Lower lobe of right lung (tissue), 2 donors: ENCODE measurements at regions not wholly inside any gene's neighbourhood (a gene's known extent, or its start where the extent isn't known, plus 50 kb on each side); places are given as distances from the start of the nearest gene placed in this dataset.
"Not testable (repeated sequence)": the region's sequence is repeated elsewhere in the genome, so short reads cannot be mapped to it uniquely, and the experiment has no call there.

ENCODE experiments used
- ATAC-seq, 2 donors: fragments of 200-7000 bp; cut with Tn5 transposase; one replicate each; pipeline ENCODE4 v1.9.1; 2020 to 2022; ENCODE audit warnings: mild to moderate bottlenecking in 2 of 2, moderate library complexity in 2 of 2
- DNase-seq: peaks from one replicate; pipeline ENCODE4 v3.0.0-alpha.2; 2020
- H3K27ac ChIP-seq: fragments of 200-600 bp; one replicate; pipeline ENCODE4 v1.8.0; 2022
- H3K27me3 ChIP-seq: fragments of 200-600 bp; one replicate; pipeline ENCODE4 v1.8.0; 2022; ENCODE audit warnings: low read depth
- H3K36me3 ChIP-seq: fragments of 200-600 bp; one replicate; pipeline ENCODE4 v1.8.0; 2022; ENCODE audit warnings: mild to moderate bottlenecking
- H3K4me1 ChIP-seq: fragments of 200-600 bp; one replicate; pipeline ENCODE4 v1.8.0; 2022
- H3K4me3 ChIP-seq: fragments of 200-600 bp; one replicate; pipeline ENCODE4 v1.8.0; 2022; ENCODE audit warnings: mild to moderate bottlenecking
- H3K9me3 ChIP-seq: fragments of 200-600 bp; one replicate; pipeline ENCODE4 v1.8.0; 2022
- intact Hi-C: fragments of 100-400 bp; cut with DNase I; formaldehyde crosslinking; loops from one replicate; pipeline ENCODE4 v1.11.0; 2022
- TF ChIP-seq, protein P1 (sequence below): fragments of 200-600 bp; IDR thresholded peaks from one replicate; pipeline ENCODE4 v1.8.0; 2022; ENCODE audit warnings: antibody characterized with exemption, mild to moderate bottlenecking
- donor health status: DM: no; HTN: yes; CAD: no; lungs with severe emphysema.

DNA sequence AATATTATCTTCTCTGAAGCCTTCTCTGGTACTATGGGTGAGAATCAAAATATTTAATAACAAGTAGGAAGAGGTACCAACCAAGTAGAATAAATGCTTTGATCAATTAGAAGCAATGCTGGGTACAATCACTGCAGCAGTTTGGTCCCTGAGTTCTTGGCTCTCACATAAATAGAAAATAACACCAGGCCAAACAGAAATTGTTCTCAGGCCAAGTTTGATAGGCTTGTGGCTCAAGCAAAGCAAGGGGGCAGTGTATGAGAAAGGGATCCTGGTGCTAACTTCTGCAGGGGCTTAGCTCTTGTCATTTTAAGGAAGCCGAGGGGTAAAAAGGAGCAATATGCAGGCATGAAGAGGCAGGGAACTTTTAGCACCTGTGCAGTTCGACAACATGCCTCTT is 146.8 kb upstream of the TMEM229A start:
- Histone ChIP-seq H3K27me3 (no peaks in the 10 kb centered on the region), H3K4me3 (no peak overlapping the region), H3K9me3 (no peaks in the 10 kb centered on the region), H3K4me1 (no peaks in the 10 kb centered on the region), H3K36me3 (no peaks in the 10 kb centered on the region), H3K27ac (no peak overlapping the region)
- TF ChIP-seq, protein P1, sequence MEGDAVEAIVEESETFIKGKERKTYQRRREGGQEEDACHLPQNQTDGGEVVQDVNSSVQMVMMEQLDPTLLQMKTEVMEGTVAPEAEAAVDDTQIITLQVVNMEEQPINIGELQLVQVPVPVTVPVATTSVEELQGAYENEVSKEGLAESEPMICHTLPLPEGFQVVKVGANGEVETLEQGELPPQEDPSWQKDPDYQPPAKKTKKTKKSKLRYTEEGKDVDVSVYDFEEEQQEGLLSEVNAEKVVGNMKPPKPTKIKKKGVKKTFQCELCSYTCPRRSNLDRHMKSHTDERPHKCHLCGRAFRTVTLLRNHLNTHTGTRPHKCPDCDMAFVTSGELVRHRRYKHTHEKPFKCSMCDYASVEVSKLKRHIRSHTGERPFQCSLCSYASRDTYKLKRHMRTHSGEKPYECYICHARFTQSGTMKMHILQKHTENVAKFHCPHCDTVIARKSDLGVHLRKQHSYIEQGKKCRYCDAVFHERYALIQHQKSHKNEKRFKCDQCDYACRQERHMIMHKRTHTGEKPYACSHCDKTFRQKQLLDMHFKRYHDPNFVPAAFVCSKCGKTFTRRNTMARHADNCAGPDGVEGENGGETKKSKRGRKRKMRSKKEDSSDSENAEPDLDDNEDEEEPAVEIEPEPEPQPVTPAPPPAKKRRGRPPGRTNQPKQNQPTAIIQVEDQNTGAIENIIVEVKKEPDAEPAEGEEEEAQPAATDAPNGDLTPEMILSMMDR: no peak
- DNase-seq (no peak), ATAC-seq (no peak)
- intact Hi-C loops: no loop called here

DNA sequence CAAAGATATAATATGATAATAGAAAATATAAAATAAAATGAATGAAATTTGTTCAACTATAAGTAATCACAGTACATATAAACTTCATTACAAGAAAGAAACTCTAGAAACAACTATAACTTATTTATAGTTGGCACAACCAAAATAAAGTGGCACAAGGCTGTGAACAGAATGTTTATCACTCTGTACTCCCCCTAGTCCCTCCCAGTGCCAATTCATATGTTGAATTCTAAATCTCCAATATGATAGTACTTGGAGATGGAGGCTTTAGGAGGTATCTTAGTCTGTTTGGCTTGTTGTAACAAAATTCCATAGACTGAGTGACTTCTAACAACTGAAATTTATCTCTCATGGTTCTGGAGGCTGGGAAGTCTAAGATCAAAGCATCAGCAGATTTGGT is 145.0 kb upstream of the TMEM229A start:
- Histone ChIP-seq H3K4me1 (no peaks in the 10 kb centered on the region), H3K36me3 (no peaks in the 10 kb centered on the region), H3K9me3 (no peaks in the 10 kb centered on the region), H3K4me3 (no peak overlapping the region), H3K27ac (no peak overlapping the region), H3K27me3 (no peaks in the 10 kb centered on the region)
- intact Hi-C loops: no loop called here
- TF ChIP-seq, protein P1: no peak
- ATAC-seq: no peak
- DNase-seq: no peak

GRCh38 chr7:124171812-124172211 is 138.9 kb upstream of the TMEM229A start:
- H3K27me3 ChIP-seq, H3K4me1 ChIP-seq, H3K27ac ChIP-seq, DNase-seq, H3K9me3 ChIP-seq, ATAC-seq, intact Hi-C loops, H3K4me3 ChIP-seq, H3K36me3 ChIP-seq: not testable (repeated sequence)

GRCh38 chr7:124171068-124171467 is 138.2 kb upstream of the TMEM229A start:
- no peak overlapping the region for H3K27ac ChIP-seq
- no peaks in the 10 kb centered on the region for H3K4me1 ChIP-seq
- H3K27me3 ChIP-seq: no peaks in the 10 kb centered on the region
- no peaks in the 10 kb centered on the region for H3K36me3 ChIP-seq
- no peak overlapping the region for H3K4me3 ChIP-seq
- intact Hi-C loops: no loop called here
- H3K9me3 ChIP-seq: no peaks in the 10 kb centered on the region
- TF ChIP-seq, protein P1: no peak
- no peak for DNase-seq
- ATAC-seq: no peak

DNA sequence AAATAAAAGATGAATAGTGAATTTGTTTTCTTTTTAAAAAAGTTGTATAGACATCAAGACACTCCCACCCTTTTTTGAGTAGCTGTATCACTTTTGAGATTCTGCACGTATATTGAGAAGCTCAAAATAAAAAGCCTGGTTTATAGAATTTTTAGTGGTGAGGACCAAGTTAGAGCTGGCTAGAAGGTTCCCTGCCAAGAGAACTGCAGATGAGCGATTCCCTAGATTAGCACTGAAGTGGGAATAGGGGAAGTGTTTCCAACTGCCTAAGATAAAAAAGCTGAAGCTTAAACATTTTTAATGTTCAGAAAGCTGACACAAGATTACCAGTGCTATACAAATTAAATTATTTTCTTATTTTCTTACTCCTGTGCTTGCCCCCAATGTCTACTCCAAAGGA is 135.7 kb upstream of the TMEM229A start:
- Histone ChIP-seq H3K4me3 (no peak overlapping the region), H3K9me3 (no peaks in the 10 kb centered on the region), H3K27ac (no peak overlapping the region), H3K36me3 (no peaks in the 10 kb centered on the region), H3K4me1 (no peaks in the 10 kb centered on the region), H3K27me3 (no peaks in the 10 kb centered on the region)
- DNase-seq: no peak
- no peak for ATAC-seq
- TF ChIP-seq, protein P1: no peak
- intact Hi-C loops: no loop called here

DNA sequence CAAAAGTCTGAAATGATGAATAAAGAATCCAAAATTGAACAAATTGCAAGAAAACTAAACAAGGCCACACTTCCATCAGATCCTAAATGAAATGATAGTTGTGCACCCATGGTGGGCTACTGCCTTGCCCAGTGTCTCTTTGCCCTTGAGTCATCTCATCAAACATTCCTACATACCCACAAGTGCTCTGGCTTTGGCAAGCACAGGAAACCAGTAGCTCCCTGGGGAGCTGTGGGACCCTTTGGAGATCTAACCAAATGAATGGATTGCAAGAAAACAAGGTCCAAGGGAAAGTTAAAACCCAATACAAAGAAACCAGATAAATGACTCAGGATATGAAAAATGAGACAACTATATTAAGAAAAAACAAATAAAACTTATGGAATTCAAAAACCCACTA is 129.8 kb upstream of the TMEM229A start:
- no peak for ATAC-seq
- TF ChIP-seq, protein P1: no peak
- H3K4me1 ChIP-seq: no peaks in the 10 kb centered on the region
- intact Hi-C loops: no loop called here
- H3K27ac ChIP-seq: no peak overlapping the region
- DNase-seq: no peak
- no peaks in the 10 kb centered on the region for H3K36me3 ChIP-seq
- no peaks in the 10 kb centered on the region for H3K9me3 ChIP-seq
- H3K27me3 ChIP-seq: no peaks in the 10 kb centered on the region
- no peak overlapping the region for H3K4me3 ChIP-seq
